ENCODE measurements at regions not wholly inside any gene's neighbourhood (a gene's known extent, or its start where the extent isn't known, plus 50 kb on each side); places are given as distances from the start of the nearest gene placed in this dataset.

DNA sequence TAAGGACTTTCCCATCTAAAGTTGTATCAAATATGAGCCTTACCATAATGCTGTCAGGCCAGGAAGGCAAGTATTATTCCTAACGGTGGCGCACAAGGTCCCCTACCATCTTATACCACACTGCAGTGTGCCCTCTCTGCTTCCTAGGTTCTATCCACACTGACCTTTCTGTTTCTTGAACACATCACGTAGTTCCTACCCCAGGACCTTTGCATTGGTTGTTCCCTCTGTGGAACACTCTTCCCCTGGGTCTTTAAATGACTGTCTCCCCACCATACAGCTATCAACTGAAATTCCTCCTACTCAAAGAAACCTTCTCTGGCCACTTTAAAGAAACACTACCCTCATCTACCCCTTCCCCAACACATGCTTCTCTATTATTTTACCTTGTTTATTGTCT lies 104.5 kb upstream of the SPACA1 start:
- ChIA-PET POLR2A (no interaction called here), CTCF (interaction anchor here (1.0 to 8.3 kb wide), 3 partner anchors 8 to 14 kb away, joined by 4 to 63 read pairs (median 14); no protein-coding TSS in a partner anchor)
- TF ChIP-seq, protein P1, sequence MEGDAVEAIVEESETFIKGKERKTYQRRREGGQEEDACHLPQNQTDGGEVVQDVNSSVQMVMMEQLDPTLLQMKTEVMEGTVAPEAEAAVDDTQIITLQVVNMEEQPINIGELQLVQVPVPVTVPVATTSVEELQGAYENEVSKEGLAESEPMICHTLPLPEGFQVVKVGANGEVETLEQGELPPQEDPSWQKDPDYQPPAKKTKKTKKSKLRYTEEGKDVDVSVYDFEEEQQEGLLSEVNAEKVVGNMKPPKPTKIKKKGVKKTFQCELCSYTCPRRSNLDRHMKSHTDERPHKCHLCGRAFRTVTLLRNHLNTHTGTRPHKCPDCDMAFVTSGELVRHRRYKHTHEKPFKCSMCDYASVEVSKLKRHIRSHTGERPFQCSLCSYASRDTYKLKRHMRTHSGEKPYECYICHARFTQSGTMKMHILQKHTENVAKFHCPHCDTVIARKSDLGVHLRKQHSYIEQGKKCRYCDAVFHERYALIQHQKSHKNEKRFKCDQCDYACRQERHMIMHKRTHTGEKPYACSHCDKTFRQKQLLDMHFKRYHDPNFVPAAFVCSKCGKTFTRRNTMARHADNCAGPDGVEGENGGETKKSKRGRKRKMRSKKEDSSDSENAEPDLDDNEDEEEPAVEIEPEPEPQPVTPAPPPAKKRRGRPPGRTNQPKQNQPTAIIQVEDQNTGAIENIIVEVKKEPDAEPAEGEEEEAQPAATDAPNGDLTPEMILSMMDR (IDR thresholded peaks at IDR 0.05; ENCODE audit: control extremely low read depth, extremely low read depth, low read depth, missing control alignments), result no peak
- DNase-seq (ENCODE audit: extremely low spot score), result no peak

DNA sequence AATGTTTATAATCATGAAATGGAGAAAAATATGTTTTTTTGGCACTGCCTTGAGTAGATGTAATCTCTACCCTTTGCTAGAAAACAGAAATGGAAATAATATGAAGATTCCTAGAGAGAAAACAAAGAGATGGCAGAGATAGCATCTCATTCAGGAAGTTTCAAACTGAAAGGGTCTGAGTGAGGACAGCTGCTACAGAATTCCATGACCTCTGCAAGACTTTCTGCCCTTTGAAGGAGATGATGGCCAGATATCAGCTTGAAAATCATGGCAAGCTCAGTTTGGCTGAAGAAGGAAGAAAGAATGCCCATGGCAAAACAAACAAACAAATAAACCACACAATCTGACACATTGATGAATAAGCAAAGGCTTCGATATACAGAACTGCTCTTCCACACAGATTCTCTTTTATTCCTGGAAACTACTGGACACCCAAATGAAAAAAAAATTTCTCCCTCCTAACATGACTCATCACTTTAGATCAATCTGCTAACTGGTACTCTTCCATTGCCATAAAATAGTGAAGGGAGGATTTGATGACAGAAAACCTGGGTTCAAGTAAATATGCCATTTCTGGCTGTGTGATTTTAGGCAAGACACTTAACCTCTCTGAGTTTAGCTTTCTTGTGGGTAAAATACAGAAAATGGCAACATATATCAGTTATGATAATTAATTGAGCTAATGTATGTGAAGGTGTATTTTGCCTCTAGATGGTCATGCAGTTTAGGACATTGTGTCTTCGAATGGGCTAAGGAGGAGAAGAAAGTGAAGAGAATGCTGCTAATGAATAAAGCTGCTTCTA lies 105.9 kb upstream of the SPACA1 start:
- no peak for DNase-seq (ENCODE audit: extremely low spot score)
- POLR2A ChIA-PET, result no interaction called here
- TF ChIP-seq, protein P1 (IDR thresholded peaks at IDR 0.05; ENCODE audit: control extremely low read depth, extremely low read depth, low read depth, missing control alignments), result no peak
- CTCF ChIA-PET, result interaction anchor here (0.8 to 8.3 kb wide), 5 partner anchors 8 to 929 kb away, joined by 3 to 63 read pairs (median 3); no protein-coding TSS in a partner anchor

DNA sequence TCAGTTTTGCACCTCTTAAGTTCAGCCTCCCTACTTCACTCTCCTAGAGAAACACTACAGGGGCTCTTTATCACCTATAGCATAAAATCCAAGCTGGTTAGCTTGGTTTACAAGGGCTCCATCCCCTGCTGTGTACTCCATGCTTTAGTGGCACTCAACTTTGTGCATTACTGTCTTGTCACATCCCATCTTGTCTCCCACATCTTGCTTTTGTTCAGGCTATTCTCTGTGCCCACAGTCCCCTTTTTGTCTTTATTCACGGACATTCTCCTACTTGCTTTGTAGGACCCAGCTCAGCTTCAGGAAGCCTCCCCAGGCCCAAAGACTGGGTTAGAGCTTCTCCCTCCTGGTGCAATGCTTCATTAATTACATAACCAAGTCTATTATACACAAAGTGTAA lies 107.9 kb upstream of the SPACA1 start:
- POLR2A ChIA-PET, result no interaction called here
- DNase-seq (ENCODE audit: extremely low spot score), result no peak
- TF ChIP-seq, protein P1 (IDR thresholded peaks at IDR 0.05; ENCODE audit: control extremely low read depth, extremely low read depth, low read depth, missing control alignments), result no peak
- CTCF ChIA-PET, result interaction anchor here (1.4 to 8.3 kb wide), 2 partner anchors 11 to 15 kb away, joined by 3 to 63 read pairs; no protein-coding TSS in a partner anchor

- ChIA-PET CTCF (interaction anchor here (8.3 kb wide), 1 partner anchor 10 kb away, joined by 63 read pairs; no protein-coding TSS in a partner anchor), POLR2A (no interaction called here)
- TF ChIP-seq, protein P1 (IDR thresholded peaks at IDR 0.05; ENCODE audit: control extremely low read depth, extremely low read depth, low read depth, missing control alignments), result no peak
- no peak for DNase-seq (ENCODE audit: extremely low spot score)
Observed at GRCh38 chr6:87938287-87938686, 109.4 kb upstream of the SPACA1 start.

- DNase-seq (ENCODE audit: extremely low spot score), result no peak
- CTCF ChIA-PET, result interaction anchor here (3.0 kb wide), 1 partner anchor 8 kb away, joined by 14 read pairs; no protein-coding TSS in a partner anchor
- POLR2A ChIA-PET, result no interaction called here
Observed at GRCh38 chr6:87936065-87936464, 111.6 kb upstream of the SPACA1 start.

GRCh38 chr6:87935196-87935595 lies 112.4 kb upstream of the SPACA1 start:
- POLR2A ChIA-PET, result no interaction called here
- DNase-seq (ENCODE audit: extremely low spot score), result no peak
- CTCF ChIA-PET, result interaction anchor here (1.1 to 3.5 kb wide), 4 partner anchors 9 to 936 kb away, joined by 4 to 14 read pairs (median 8); no protein-coding TSS in a partner anchor
- TF ChIP-seq, protein P1 (IDR thresholded peaks at IDR 0.05; ENCODE audit: control extremely low read depth, extremely low read depth, low read depth, missing control alignments), result no peak

More at GRCh38 chr6:87936065-87936464, 111.6 kb upstream of the SPACA1 start:
- TF ChIP-seq, protein P1 (IDR thresholded peaks at IDR 0.05; ENCODE audit: control extremely low read depth, extremely low read depth, low read depth, missing control alignments), result no peak

Data from GM10248 (cell line).